OCI-LY3 (cell line): ENCODE measurements at regions not wholly inside any gene's neighbourhood (a gene's known extent, or its start where the extent isn't known, plus 50 kb on each side); places are given as distances from the start of the nearest gene placed in this dataset.

Source experiments
- CTCF ChIP-seq: fragments of 200-600, 300-600 bp; sonication (generic); IDR thresholded peaks from 2 replicates; pipeline ENCODE4 v1.5.1; 2014; ENCODE audit warnings: antibody characterized with exemption, low read length, low read depth
- EZH2phosphoT487 ChIP-seq: fragments of 200-600 bp; shearing (Covaris generic); IDR thresholded peaks from 2 replicates; pipeline ENCODE4 v1.6.1; 2018; ENCODE audit warnings: antibody characterized with exemption, mixed run types, low read depth

GRCh38 chr4:186840222-186840701 is 116.6 kb upstream of the FAT1 start:
- TF ChIP-seq CTCF (no peak), EZH2phosphoT487 (no peak)
